Neural progenitor cell (in vitro differentiated cells): ENCODE measurements at regions not wholly inside any gene's neighbourhood (a gene's known extent, or its start where the extent isn't known, plus 50 kb on each side); places are given as distances from the start of the nearest gene placed in this dataset.

ENCODE experiments used
- EZH2 ChIP-seq: fragments of 200-600 bp; sonication (generic); IDR thresholded peaks from 2 replicates; pipeline ENCODE4 v1.6.1; 2017; ENCODE audit warnings: antibody characterized with exemption, mild to moderate bottlenecking, moderate library complexity
- TF ChIP-seq, protein P1 (sequence below): fragments of 200-600 bp; sonication (generic); IDR thresholded peaks from 2 replicates; pipeline ENCODE4 v1.5.1; 2017; ENCODE audit warnings: antibody characterized with exemption, mild to moderate bottlenecking

DNA sequence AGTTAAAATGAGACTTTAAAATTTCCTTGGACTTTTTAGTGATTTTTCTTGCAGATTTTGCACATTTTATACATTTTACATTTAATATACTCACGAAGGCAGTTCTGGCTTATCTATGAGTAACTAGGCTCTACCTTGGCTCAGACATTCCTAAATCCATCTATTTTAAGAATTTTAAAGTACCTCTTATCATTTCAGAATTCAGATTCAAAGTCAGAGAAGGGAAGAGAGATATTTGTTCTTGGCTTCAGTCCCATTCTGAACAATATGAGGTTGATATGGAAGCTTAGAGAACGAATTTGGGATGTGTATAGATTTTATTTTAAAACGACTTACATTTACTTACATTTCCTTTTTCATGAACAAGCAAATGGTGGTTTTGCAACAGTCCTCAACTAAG lies 230.2 kb downstream of the LMO4 start:
- TF ChIP-seq, protein P1, sequence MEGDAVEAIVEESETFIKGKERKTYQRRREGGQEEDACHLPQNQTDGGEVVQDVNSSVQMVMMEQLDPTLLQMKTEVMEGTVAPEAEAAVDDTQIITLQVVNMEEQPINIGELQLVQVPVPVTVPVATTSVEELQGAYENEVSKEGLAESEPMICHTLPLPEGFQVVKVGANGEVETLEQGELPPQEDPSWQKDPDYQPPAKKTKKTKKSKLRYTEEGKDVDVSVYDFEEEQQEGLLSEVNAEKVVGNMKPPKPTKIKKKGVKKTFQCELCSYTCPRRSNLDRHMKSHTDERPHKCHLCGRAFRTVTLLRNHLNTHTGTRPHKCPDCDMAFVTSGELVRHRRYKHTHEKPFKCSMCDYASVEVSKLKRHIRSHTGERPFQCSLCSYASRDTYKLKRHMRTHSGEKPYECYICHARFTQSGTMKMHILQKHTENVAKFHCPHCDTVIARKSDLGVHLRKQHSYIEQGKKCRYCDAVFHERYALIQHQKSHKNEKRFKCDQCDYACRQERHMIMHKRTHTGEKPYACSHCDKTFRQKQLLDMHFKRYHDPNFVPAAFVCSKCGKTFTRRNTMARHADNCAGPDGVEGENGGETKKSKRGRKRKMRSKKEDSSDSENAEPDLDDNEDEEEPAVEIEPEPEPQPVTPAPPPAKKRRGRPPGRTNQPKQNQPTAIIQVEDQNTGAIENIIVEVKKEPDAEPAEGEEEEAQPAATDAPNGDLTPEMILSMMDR, result no peak
- no peak for TF ChIP-seq EZH2
